HG03558 (cell line): ENCODE measurements at regions not wholly inside any gene's neighbourhood (a gene's known extent, or its start where the extent isn't known, plus 50 kb on each side); places are given as distances from the start of the nearest gene placed in this dataset.
"Not testable (repeated sequence)": the region's sequence is repeated elsewhere in the genome, so short reads cannot be mapped to it uniquely, and the experiment has no call there.

Experiments
- ATAC-seq: cut with Tn5 transposase; IDR thresholded peaks from one replicate; pipeline ENCODE4 v1.9.1; 2021; ENCODE audit warnings: moderate number of reproducible peaks; ENCODE audit not compliant: unreplicated experiment; ENCODE audit errors: extremely low read depth

DNA sequence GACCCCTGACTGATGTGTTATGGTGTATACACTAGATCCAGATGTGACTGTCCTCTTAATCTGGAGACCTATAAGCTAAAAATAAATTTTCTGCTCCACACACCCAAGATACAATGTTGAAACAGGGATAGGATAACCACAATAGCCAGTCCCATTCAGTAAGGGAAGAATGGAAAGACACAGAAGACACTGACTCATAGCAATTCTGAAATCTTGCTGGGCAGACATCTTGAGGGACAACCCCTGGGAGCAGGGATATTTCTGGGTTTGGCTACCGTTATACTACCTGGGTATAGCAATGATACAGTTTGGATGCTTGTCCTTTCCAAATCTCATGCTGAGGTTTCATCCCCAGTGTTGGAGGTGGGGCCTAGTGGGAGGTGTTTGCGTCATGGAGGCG is 93.9 kb downstream of the BUD13 start:
- no peak for ATAC-seq

DNA sequence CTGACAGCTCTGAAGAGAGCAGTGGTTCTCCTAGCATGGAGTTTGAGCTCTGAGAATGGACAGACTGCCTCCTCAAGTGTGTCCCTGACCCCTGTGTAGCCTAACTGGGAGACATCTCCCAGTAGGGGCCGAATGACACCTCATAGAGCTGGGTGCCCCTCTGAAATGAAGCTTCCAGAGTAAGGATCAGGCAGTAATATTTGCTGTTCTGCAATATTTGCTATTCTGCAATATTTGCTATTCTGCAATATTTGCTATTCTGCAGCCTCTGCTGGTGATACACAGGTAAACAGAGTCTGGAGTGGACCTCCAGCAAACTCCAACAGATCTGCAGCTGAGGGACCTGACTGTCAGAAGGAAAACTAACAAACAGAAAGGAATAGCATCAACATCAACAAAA is 105.5 kb downstream of the BUD13 start:
- not testable (repeated sequence) for ATAC-seq

DNA sequence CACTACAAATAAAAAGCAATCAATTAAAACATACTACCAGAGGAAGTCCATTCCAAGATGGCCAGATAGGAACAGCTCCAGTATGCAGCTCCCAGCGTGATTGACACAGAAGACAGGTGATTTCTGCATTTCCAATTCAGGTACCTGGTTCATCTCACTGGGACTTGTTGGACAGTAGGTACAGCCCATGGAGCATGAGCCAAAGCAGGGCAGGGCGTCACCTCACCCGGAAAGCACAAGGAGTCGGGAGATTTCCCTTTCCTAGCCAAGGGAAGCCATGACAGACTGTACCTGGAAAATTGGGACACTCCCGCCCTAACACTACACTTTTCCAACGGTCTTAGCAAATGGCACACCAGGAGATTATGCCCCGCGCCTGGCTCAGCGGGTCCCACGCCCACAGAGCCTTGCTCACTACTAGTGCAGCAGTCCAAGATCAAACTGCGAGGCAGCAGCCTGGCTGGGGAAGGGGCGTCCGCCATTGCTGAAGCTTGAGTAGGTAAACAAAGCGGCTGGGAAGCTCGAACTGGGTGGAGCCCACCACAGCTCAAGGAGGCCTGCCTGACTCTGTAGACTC is 106.0 kb downstream of the BUD13 start:
- not testable (repeated sequence) for ATAC-seq

DNA sequence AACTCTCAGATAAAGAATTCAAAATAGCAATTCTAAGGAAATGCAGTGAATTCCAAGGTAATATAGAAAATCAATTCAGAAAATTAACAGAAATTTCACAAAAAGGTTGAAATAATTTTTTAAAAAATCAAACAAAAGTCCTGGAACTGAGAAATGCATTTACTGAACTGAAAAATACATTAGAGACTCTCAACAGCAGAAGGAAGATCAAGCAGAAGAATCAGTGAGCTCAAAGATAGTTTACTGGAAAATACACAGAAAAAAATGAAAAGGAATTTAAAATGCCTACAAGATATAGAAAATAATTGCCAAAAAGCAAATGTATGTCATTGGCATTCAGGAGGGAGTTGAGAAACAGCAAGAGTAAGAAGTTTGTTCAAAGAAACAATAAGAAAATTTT is 107.3 kb downstream of the BUD13 start:
- no peak for ATAC-seq

DNA sequence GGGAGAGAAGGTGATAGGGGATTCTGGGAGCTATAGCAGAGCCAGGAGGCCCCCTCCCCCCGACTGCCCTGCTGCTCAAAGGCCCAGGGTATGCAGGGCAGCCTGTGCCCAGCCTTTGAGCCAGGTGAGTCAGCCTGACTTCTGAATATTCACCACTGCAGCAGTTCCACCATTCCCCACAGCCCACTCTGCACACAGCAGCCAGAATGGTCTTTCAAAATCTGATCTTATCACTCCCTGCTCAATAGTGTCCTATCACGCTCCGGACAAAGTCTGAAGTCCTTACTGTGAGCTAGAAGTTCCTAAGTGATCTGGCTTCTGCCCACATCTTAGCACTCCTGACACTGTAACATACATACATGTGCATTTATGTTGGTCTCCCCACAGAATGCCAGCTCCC is 111.7 kb downstream of the BUD13 start:
- no peak for ATAC-seq

DNA sequence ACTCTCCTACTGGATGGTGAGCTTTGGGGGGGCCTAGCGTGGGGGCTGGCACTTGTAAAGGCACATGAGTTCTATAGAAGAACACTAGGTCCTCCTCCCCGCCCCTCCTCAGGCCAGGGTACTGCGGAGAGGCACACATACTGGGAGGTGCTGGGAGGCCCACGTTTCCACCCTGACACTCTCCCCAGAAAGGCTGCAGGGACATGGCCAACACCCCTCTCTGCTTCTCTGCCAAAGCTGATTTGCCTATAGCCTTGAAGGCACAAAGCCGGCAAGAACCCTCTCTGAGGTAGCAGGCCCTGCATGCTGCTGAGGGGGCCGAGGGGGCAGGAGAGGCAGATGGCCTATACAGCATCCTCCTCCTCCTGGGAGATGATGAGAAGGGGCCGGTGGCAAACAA is 112.8 kb downstream of the BUD13 start:
- ATAC-seq, result no peak

DNA sequence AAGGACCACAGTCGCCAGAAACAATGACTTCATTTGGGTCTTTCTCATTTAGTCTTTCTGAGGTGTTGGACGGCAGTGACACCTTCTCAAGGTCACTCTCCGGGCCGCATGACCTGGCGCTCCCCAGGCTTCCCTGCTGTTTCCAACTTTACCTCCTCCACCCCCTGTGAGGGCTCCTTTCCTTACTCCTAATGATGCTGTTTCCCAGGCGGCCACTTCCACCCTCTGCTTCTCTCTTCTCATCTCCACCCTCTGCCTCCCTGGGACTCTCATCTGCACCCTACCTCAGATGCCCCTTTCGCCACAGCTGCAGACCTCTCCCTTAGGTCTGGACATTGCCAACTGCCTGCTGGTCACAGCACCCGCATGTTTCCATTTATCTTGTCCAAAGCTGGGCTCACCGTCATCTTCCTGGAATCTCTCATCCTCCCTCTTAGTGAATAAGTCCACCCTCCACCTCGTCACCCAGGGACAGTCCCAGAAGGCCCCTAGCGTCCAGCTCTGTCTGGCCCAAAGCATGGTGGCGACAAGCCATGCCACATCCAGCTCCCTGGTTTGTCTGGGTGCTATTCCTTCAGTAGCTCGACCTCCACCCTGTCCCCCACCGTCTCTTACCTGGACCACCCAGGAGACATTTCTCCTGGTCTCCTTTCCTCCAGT is 113.8 kb downstream of the BUD13 start:
- no peak for ATAC-seq

DNA sequence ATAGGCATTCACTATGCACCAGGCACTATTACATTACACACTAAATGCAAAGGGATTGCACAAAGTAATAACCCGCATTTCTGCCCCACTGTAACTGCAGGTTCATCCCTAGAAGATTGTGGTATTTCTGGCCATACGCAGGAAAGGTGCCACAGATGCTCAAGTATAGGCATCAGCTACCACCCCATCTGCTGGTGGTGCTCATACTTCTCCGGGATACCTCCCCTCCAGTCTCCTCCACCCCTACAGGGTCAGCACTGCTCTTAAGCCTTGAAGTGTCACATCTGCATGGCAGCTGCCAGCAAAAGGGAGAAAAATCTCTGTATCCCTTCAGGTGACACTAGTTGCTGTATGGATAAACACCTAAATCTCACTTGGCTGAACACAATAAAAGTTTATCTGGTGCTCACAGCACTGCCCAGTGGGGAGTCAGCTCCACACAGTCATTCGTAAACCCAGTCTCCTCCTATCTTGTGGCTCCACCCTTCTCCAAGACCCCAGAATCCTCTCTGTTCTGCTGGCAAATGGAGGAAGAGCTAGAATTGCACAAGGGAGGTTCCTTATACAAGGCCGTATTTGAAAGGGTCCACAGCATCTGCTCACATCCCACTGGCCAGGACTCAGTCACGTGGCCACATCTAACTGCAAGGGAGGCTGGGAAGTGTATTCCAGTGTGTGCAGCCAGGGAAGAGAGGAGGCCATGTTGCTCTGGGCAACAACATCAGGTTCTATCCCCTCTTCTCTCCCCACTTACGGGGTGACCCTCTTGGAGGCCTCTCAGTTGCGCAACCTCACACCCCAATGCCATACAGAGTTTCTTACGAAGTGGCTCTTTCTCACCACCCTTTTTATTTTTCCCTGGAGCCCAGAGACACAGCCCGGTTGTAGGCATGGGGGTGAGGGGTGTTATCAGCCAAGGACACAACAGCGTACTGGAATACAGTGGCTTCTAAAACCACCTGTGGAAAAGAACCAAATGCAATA is 114.7 kb downstream of the BUD13 start:
- no peak for ATAC-seq

DNA sequence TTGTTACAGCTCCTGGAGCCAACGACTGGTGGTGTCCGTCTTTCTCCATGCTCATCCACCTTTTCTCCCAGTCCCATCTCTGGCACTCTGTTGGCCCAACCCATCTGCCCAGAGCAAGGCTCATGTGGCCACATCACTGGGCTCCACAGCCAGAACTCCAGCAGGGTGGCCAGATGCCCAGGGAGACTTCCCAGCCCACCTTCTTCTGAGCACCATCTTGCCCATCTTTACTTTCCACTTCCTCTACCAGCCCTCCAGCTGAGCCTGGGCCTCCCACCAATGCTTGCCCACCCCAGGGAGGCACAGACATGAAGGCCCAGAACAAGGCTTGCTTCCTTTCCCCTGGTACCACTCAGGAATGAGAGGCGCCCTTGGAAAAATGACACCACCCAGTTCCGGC is 116.8 kb downstream of the BUD13 start:
- no peak for ATAC-seq

DNA sequence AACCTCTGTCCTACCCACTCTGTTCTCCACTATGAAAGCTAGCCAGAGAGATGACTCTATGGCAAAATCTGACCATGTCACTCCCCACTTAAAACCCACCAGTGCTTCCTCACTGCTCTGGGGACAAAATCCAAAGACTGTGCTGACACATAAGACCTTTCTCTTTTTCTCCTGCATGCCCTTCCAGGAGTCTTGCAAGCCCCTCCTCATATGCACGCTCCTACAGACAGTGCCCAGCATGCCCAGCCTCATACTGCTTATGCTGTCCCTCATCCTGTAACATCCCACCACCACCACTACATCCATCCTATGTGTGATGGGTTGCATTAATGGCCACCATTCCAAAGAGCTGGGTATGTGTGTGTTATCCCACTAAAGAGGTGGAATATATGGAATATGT is 118.3 kb downstream of the BUD13 start:
- no peak for ATAC-seq

DNA sequence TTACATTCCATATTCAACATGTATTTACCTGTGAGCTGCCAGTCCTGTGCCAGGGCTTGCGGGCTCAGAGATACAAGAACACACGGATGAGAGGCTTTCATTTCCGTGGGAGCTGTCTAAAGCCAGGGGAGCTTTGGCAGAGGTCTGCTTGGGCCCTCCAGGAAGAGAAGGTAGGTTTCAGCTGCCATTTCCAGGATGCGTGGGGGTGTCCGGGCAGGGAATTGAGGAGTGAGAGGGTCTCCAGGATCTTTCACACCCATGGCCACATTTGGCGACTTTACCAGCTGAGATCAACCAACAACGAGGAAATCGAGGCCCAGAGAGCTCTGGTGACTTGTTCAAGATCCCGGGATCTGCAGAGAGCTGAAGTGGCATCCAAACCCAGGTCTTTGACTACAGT is 119.6 kb downstream of the BUD13 start:
- ATAC-seq, result no peak

DNA sequence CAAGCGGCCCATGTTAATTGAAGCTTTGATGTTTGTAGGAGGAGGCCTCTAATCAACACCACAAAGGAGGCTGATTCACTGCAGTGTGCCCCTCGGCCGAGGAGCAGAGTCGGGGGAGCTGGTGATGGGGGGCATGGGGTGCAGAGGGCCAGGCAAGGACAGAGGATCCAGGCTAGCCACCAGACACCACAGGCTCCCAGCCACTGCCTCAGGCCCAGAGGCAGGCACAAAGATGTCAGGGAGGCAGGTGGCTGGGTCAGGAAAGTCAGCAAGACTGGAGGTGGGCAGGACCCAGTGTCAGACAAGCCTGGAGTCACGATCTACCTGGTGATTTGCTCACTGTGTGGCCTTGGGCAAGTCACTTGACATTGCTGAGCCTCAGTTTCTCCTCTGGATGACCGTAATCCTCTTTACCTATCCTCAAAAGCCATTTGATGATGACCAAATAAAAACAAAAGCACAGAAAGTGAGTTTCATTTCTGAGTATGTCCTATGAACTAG is 121.0 kb downstream of the BUD13 start:
- no peak for ATAC-seq

DNA sequence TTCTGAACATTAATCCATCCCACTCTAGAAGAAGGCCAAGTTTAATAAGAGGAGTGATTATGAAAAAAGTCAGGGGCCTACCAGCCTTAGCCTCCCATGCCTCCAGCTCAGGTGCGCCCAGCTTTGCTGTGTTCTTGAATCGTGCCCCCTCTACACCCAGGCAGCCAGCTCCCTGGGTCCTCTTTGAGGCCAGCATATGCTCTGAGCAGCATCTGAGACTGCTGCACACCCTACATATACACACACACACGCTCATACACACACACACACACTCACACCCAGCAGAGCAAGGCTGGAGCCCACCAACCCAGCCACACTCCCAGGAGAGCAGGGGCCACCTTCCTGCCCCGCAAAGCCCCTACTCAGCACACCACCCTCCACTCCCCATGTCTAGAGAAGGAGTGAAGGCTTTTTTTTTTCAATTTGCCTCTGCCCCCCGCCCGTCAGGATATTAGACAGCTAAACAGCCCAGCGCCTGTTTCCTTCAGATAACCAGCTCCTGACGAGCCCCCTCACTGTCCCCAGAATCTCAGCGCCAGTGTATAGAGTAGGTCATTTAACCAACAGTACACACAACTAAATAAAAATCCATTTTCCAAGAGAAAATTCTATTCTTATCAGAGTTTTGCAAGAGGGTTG is 121.6 kb downstream of the BUD13 start:
- no peak for ATAC-seq

DNA sequence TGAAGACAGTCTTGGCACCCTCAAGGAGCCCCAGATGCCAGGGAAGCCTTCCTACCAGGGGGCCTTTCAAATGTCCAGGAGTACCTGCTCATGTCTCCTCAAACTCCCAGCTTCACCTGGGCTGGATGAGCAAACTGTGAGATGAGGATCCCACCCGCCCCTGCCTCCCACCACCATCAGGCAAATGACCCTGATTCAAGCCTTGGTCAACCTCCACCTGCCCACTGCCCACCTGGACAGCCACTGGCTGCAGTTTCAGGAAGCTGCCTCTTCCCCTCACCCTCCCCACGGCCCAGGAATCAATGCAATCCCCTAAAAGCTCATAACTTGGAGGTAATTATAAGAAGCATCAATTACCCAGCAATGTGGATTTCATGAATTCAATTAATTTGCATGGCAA is 122.7 kb downstream of the BUD13 start:
- ATAC-seq, result no peak

DNA sequence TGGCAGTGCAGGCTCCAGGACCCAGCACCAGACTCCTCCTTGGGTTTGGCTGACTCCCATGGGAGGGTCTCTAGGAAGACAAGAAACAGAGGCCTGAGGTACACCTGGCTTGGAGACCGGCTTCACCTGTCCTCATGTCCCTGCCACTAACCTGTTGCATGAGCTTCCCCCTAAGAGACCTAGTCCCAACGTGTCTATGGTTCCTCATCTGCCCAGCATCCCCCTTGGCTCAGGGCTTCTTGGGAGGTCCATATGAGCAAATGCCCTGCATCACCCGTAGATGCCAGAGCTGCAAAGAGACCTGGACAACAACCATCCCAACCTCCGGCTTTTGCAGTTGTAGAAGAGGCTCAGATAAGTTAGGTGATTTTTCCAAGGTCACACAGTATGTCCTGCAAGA is 123.5 kb downstream of the BUD13 start:
- no peak for ATAC-seq

DNA sequence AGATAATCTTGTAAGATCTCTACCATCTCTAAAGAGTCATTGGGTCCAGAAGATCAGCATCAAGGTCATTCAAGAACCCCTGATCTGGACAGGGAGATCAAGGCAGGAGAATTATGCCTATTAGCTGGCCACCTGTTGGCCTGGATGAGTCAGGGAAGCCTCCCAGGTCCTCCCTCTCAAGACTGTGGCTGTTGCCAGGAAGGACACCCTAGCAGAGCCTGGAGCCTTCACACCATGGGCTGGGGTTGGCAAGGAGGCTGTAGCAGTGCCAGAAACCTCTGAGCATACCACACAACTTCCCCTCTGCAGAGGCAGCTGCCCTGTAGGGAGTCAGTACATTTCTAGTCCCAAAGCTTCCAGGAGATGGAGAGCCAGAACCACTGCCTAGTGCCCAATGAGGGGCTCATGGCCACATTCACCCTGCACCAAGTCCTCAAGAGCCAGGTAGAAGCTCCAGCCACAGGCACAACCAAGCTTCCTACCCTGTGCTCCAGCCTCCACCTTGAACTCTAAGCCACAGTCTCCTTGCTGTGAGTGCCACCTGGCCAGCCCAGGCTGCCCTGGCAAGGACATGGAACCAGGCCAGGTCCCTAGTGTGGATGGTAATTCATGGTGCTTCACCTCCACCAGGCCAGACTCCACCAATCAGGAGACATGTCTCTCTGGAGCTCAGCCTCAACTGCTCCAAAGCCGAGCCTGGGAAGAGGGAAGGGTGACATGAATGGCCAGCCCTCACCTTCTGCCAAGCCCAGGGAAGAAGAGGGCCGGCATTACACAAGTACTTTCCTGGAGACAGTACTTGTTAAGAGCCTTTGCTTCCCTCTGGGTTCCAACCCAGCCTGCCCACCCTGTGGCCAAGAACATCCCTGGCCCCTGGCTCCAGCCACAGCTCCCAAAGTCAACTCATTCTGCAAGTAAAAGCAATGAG is 124.3 kb downstream of the BUD13 start:
- no peak for ATAC-seq

DNA sequence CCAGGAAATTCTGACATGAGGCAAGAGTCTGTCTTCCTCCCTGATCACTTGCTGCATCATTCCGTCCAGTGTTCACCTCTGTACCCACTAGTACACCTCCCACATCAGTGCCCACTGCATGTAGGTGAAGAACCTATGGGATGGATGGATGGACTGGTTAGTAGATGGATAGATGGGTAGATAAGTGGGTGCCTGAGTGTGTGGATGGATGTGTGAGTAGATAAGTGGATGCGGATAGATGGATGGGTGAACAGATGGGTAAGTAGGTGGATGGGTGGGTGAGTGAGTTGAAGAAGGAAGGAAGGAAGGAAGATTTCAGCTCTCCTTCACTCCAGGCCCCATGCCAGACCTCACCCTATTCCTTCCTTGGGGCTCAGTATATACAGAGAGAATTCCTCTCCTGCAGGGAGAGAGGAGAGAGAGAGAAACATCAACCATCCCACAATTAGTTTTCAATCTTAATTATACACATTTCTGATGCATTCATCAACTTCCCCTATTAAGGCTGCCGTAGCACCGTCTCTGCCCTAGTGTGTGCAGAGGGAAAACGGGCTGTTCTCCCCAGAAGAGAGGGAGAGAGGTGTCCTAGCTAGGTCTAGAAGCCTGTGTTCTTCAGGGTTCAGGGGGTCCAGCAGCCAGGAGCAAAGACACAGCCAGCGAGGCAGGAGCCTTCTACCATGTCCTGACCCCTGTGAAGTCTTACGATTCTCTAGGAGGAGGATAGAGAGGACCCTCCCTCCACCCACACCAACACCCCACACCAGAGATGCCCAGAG is 125.3 kb downstream of the BUD13 start:
- ATAC-seq, result no peak

DNA sequence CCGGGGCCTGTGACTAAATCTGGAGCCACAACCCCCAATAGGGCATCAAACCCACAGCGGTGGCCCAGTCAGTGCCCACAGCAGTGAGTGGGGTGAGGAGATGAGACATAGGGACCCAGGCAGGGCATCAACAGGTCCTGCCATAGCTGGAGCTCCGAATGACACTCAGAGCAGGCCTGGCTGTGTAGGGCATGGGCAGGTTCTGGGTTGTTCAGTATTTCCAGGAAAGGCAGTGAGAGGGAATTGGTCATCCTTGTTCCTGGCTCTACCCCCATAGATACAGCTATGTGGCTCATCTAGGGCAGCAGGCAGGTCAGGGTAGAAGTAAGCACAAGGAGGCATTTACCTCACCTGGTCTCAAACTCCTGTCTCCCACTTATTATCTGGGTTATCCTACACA is 126.6 kb downstream of the BUD13 start:
- no peak for ATAC-seq

DNA sequence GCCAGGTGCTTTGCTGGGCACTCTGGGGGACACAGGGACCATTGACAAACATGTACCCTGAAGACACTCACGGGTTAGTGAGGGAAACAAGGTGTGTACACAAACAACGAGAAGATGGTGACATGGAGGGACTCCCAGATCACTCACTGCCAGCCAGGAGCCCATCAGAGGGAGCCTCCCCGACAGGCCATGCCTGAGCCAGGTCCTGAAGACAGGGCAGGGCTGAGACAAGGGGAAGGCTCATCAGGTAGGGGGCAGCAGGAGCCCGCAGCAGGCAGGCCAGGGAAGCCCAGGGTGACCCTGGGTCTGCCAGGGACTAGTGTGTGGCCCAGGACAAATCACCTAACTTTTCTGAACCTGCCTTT is 127.9 kb downstream of the BUD13 start:
- no peak for ATAC-seq
